DND-41 (cell line): ENCODE measurements at regions not wholly inside any gene's neighbourhood (a gene's known extent, or its start where the extent isn't known, plus 50 kb on each side); places are given as distances from the start of the nearest gene placed in this dataset.

Experiments
- CTCF ChIP-seq: IDR thresholded peaks from 2 replicates; pipeline ENCODE4 v1.5.1; 2012; ENCODE audit warnings: borderline replicate concordance, low read length, moderate library complexity, mild to moderate bottlenecking; ENCODE audit not compliant: poor library complexity, severe bottlenecking; ENCODE audit errors: extremely low read depth
- EZH2 ChIP-seq: IDR thresholded peaks from 3 replicates; pipeline ENCODE4 v1.6.1; 2012; ENCODE audit warnings: borderline replicate concordance, low read depth, mild to moderate bottlenecking, moderate library complexity, low read length, inconsistent platforms; ENCODE audit not compliant: severe bottlenecking

- no peak for TF ChIP-seq CTCF
- TF ChIP-seq EZH2, result no peak
Measured at GRCh38 chr4:62816566-62816965, 1592.7 kb downstream of the TECRL start.
